Fibroblast of lung (primary cell): ENCODE measurements at regions not wholly inside any gene's neighbourhood (a gene's known extent, or its start where the extent isn't known, plus 50 kb on each side); places are given as distances from the start of the nearest gene placed in this dataset.

Experiments
- DNase-seq, 2 donors: peaks; one replicate each; pipeline versions ENCODE4 v3.0.0 to v3.0.0-alpha.2; 2010; ENCODE audit warnings: low read depth in 2 of 2
- H2AFZ ChIP-seq: 2 replicates; pipeline ENCODE4 v1.5.1; 2012; ENCODE audit warnings: low read length, control low read depth, inconsistent platforms
- H3K27ac ChIP-seq: 2 replicates; pipeline ENCODE4 v1.5.1; 2011; ENCODE audit warnings: low read length, control low read depth; ENCODE audit not compliant: insufficient read depth
- H3K27me3 ChIP-seq: 2 replicates; pipeline ENCODE4 v1.5.1; 2011; ENCODE audit warnings: mild to moderate bottlenecking, low read length; ENCODE audit not compliant: control insufficient read depth, insufficient read depth
- H3K36me3 ChIP-seq: 2 replicates; pipeline ENCODE4 v1.5.1; 2011; ENCODE audit warnings: low read length; ENCODE audit not compliant: control insufficient read depth, insufficient read depth
- H3K4me1 ChIP-seq: 2 replicates; pipeline ENCODE4 v1.5.1; 2011; ENCODE audit warnings: low read length; ENCODE audit not compliant: control insufficient read depth, insufficient read depth; ENCODE audit errors: extremely low read depth
- H3K4me2 ChIP-seq: 2 replicates; pipeline ENCODE4 v1.5.1; 2011; ENCODE audit warnings: low read length, control low read depth; ENCODE audit not compliant: insufficient read depth; ENCODE audit errors: extremely low read depth
- H3K4me3 ChIP-seq, 4 experiments: fragments of 200-600 bp in 1 of 4; sonication (generic) in 1 of 4; replicated peaks in 1 of 4; 2 replicates each; pipeline ENCODE4 v1.5.1; 2011 to 2016; ENCODE audit warnings: low read length in 4 of 4, low read depth in 3 of 4, mild to moderate bottlenecking in 3 of 4, control low read depth in 2 of 4, inconsistent platforms in 1 of 4, mixed read lengths in 1 of 4; ENCODE audit not compliant: insufficient read depth in 1 of 4; ENCODE audit errors: control extremely low read depth in 1 of 4
- H3K79me2 ChIP-seq: 2 replicates; pipeline ENCODE4 v1.5.1; 2012; ENCODE audit warnings: mild to moderate bottlenecking, low read length, inconsistent platforms; ENCODE audit not compliant: control insufficient read depth, insufficient read depth
- H3K9ac ChIP-seq: 2 replicates; pipeline ENCODE4 v1.5.1; 2011; ENCODE audit warnings: mild to moderate bottlenecking, low read length, control low read depth; ENCODE audit not compliant: insufficient read depth
- H3K9me3 ChIP-seq: 2 replicates; pipeline ENCODE4 v1.5.1; 2012; ENCODE audit warnings: low read depth, low read length; ENCODE audit not compliant: control insufficient read depth, insufficient read depth
- H4K20me1 ChIP-seq: 2 replicates; pipeline ENCODE4 v1.5.1; 2011; ENCODE audit warnings: low read length; ENCODE audit not compliant: control insufficient read depth, insufficient read depth; ENCODE audit errors: extremely low read depth
- EZH2 ChIP-seq: IDR thresholded peaks from 2 replicates; pipeline ENCODE4 v1.5.1; 2012; ENCODE audit warnings: low read length, control low read depth, mild to moderate bottlenecking; ENCODE audit errors: missing control alignments
- TF ChIP-seq, protein P1 (sequence below), 2 donors: IDR thresholded peaks in 1 of 2; conservative IDR thresholded peaks in 1 of 2; 1 replicate in 1 of 2; 2 replicates in 1 of 2; pipeline ENCODE4 v1.5.1; 2011 to 2012; ENCODE audit warnings: low read length in 2 of 2, control low read depth in 1 of 2, inconsistent platforms in 1 of 2, low read depth in 1 of 2, mild to moderate bottlenecking in 1 of 2

DNA sequence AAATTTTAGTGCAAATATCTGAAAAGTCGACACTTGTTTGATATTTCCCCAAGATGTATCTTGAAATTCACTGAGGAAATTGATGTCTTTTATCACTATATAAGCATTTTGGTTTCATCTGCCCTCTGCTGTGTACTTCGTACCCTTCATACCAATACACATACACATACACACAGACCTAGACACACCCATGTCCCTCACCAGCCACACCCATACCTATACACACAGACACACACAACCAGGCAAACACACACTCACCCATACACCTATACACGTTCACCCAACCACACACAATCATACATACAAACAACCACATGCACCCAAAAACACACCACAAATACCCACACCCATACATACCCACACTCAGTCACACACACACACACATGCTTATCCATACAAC lies 367.8 kb downstream of the HINT1 start:
- H3K4me1 ChIP-seq: no peaks in the 10 kb centered on the region
- no peak overlapping the region for H3K9ac ChIP-seq
- no peak overlapping the region for H3K27ac ChIP-seq
- H3K9me3 ChIP-seq: no peaks in the 10 kb centered on the region
- no peaks in the 10 kb centered on the region for H3K36me3 ChIP-seq
- no peak overlapping the region for H3K4me2 ChIP-seq
- no peak overlapping the region for H2AFZ ChIP-seq
- TF ChIP-seq, protein P1, sequence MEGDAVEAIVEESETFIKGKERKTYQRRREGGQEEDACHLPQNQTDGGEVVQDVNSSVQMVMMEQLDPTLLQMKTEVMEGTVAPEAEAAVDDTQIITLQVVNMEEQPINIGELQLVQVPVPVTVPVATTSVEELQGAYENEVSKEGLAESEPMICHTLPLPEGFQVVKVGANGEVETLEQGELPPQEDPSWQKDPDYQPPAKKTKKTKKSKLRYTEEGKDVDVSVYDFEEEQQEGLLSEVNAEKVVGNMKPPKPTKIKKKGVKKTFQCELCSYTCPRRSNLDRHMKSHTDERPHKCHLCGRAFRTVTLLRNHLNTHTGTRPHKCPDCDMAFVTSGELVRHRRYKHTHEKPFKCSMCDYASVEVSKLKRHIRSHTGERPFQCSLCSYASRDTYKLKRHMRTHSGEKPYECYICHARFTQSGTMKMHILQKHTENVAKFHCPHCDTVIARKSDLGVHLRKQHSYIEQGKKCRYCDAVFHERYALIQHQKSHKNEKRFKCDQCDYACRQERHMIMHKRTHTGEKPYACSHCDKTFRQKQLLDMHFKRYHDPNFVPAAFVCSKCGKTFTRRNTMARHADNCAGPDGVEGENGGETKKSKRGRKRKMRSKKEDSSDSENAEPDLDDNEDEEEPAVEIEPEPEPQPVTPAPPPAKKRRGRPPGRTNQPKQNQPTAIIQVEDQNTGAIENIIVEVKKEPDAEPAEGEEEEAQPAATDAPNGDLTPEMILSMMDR (conservative IDR thresholded peaks at IDR 0.05 in 1 of 2, IDR thresholded peaks at IDR 0.05 in 1 of 2; ENCODE audit: low read depth in 1 of 2, low read length in 2 of 2): no peak
- H3K27me3 ChIP-seq: no peaks in the 10 kb centered on the region
- H3K4me3 ChIP-seq: no peak overlapping the region
- no peaks in the 10 kb centered on the region for H3K79me2 ChIP-seq
- no peak for DNase-seq
- H4K20me1 ChIP-seq: no peaks in the 10 kb centered on the region

DNA sequence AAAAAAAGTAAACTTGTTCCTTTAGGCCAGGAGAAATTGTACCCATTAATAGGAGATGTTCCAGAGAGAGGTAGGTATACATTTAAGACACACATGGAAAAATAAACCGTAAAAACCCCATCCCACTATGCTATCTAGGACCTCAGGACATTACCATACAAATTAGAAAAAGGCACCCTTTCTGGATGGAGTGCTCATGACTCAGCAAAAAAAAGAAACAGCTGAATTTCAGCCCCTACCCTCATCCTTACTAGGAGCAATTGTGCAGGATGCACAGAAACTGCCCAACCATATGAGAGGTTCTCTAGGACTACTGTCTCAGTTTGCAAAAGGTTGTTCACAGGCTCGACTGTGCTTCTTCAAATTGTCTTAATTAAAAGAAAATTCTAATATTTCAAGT lies 368.2 kb downstream of the HINT1 start:
- no peak overlapping the region for H3K9ac ChIP-seq
- H4K20me1 ChIP-seq: no peaks in the 10 kb centered on the region
- H3K4me3 ChIP-seq: no peak overlapping the region
- TF ChIP-seq, protein P1 (conservative IDR thresholded peaks at IDR 0.05 in 1 of 2, IDR thresholded peaks at IDR 0.05 in 1 of 2; ENCODE audit: low read depth in 1 of 2, low read length in 2 of 2): no peak
- TF ChIP-seq EZH2: no peak
- no peaks in the 10 kb centered on the region for H3K36me3 ChIP-seq
- H2AFZ ChIP-seq: no peak overlapping the region
- no peaks in the 10 kb centered on the region for H3K79me2 ChIP-seq
- no peaks in the 10 kb centered on the region for H3K4me1 ChIP-seq
- H3K4me2 ChIP-seq: no peak overlapping the region
- no peaks in the 10 kb centered on the region for H3K27me3 ChIP-seq
- no peaks in the 10 kb centered on the region for H3K9me3 ChIP-seq
- H3K27ac ChIP-seq: no peak overlapping the region
- no peak for DNase-seq

DNA sequence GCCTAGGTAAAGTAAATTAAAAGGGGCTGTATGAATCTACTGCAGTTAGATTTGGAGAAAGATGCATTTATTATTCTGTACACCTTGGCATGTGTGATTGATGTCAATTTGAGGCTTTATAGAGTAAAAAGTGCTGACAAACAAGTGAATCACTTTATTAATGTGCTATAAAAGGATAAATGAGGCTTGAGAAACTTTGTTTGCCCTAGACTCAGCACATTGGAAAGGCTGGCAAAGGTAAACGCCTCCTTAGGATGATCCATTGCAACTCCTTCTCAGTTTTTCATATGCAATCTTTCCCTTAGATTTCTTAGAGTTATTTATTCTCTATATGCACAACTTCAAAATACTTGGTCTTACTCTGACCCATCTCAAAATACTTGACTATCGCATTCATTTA lies 369.0 kb downstream of the HINT1 start:
- Histone ChIP-seq H3K27me3 (no peaks in the 10 kb centered on the region), H3K79me2 (no peaks in the 10 kb centered on the region), H3K36me3 (no peaks in the 10 kb centered on the region), H3K9me3 (no peaks in the 10 kb centered on the region), H3K27ac (no peak overlapping the region), H2AFZ (no peak overlapping the region), H3K4me3 (no peak overlapping the region), H4K20me1 (no peaks in the 10 kb centered on the region), H3K4me2 (no peak overlapping the region), H3K4me1 (no peaks in the 10 kb centered on the region), H3K9ac (no peak overlapping the region)
- TF ChIP-seq EZH2: no peak
- TF ChIP-seq, protein P1 (conservative IDR thresholded peaks at IDR 0.05 in 1 of 2, IDR thresholded peaks at IDR 0.05 in 1 of 2; ENCODE audit: low read depth in 1 of 2, low read length in 2 of 2): no peak
- DNase-seq: no peak
